Neural cell (in vitro differentiated cells): ENCODE measurements at regions not wholly inside any gene's neighbourhood (a gene's known extent, or its start where the extent isn't known, plus 50 kb on each side); places are given as distances from the start of the nearest gene placed in this dataset.

Experiments used
- H2AFZ ChIP-seq: fragments of 200-600, 300-800 bp; sonication (generic), shearing (Covaris generic); 2 replicates; pipeline ENCODE4 v1.6.0; 2014; ENCODE audit warnings: low read depth, mild to moderate bottlenecking, antibody characterized with exemption, low read length, moderate library complexity
- H3F3A ChIP-seq: fragments of 200-600 bp; shearing (Covaris generic); 2 replicates; pipeline ENCODE4 v1.6.1; 2016; ENCODE audit warnings: mild to moderate bottlenecking, moderate library complexity, mixed read lengths, antibody characterized with exemption, low read length; ENCODE audit not compliant: insufficient read depth, poor library complexity, severe bottlenecking
- H3K27ac ChIP-seq: fragments of 200-600, 300-800 bp; sonication (generic), shearing (Covaris generic); 2 replicates; pipeline ENCODE4 v1.5.1; 2014; ENCODE audit warnings: mild to moderate bottlenecking, low read length, moderate library complexity
- H3K27me3 ChIP-seq: fragments of 300-800, 200-600 bp; sonication (generic), shearing (Covaris generic); 2 replicates; pipeline ENCODE4 v1.6.0; 2014; ENCODE audit warnings: mild to moderate bottlenecking, low read depth, low read length, moderate library complexity; ENCODE audit not compliant: insufficient read depth
- H3K36me3 ChIP-seq: fragments of 300-800, 200-600 bp; sonication (generic), shearing (Covaris generic); 2 replicates; pipeline ENCODE4 v1.5.1; 2014; ENCODE audit warnings: mild to moderate bottlenecking, antibody characterized with exemption, low read length, moderate library complexity; ENCODE audit not compliant: insufficient read depth
- H3K4me2 ChIP-seq: fragments of 300-800, 200-600 bp; sonication (generic), shearing (Covaris generic); 2 replicates; pipeline ENCODE4 v1.6.0; 2014; ENCODE audit warnings: mild to moderate bottlenecking, low read length
- H3K4me3 ChIP-seq: fragments of 300-800, 200-600 bp; sonication (generic), shearing (Covaris generic); 2 replicates; pipeline ENCODE4 v1.5.1; 2014; ENCODE audit warnings: mild to moderate bottlenecking, low read length, moderate library complexity
- H3K79me2 ChIP-seq: fragments of 200-600 bp; shearing (Covaris generic); replicated peaks from 2 replicates; pipeline ENCODE4 v1.6.0; 2014; ENCODE audit warnings: mild to moderate bottlenecking, low read length, moderate library complexity; ENCODE audit not compliant: insufficient read depth
- H3K9ac ChIP-seq: fragments of 300-800, 200-600 bp; sonication (generic), shearing (Covaris generic); 2 replicates; pipeline ENCODE4 v1.6.1; 2016; ENCODE audit warnings: mild to moderate bottlenecking, low read length, mixed read lengths
- H3K9me2 ChIP-seq: fragments of 200-600 bp; shearing (Covaris generic); 2 replicates; pipeline ENCODE4 v1.6.1; 2016; ENCODE audit warnings: mild to moderate bottlenecking, low read length, mixed read lengths; ENCODE audit not compliant: insufficient read depth
- H3K9me3 ChIP-seq: fragments of 200-600, 300-800 bp; sonication (generic), shearing (Covaris generic); 2 replicates; pipeline ENCODE4 v1.6.1; 2016; ENCODE audit warnings: mild to moderate bottlenecking, mixed run types, low read length, moderate library complexity, mixed read lengths
- H4K20me1 ChIP-seq: fragments of 200-600 bp; shearing (Covaris generic); 2 replicates; pipeline ENCODE4 v1.6.1; 2016; ENCODE audit warnings: mild to moderate bottlenecking, mixed run types; ENCODE audit not compliant: insufficient read depth
- CTCF ChIP-seq: fragments of 450-650 bp; IDR thresholded peaks from 2 replicates; pipeline ENCODE4 v1.5.1; 2014; ENCODE audit warnings: antibody characterized with exemption, mild to moderate bottlenecking, moderate library complexity; ENCODE audit not compliant: poor library complexity, severe bottlenecking
- EP300 ChIP-seq: fragments of 450-650 bp; conservative IDR thresholded peaks from 2 replicates; pipeline ENCODE4 v1.6.1; 2014; ENCODE audit warnings: antibody characterized with exemption, mild to moderate bottlenecking, moderate library complexity; ENCODE audit not compliant: poor library complexity, severe bottlenecking
- MXI1 ChIP-seq: fragments of 450-650 bp; conservative IDR thresholded peaks from 2 replicates; pipeline ENCODE4 v1.6.1; 2014; ENCODE audit warnings: antibody characterized with exemption, mild to moderate bottlenecking; ENCODE audit not compliant: poor library complexity, severe bottlenecking
- POLR2AphosphoS5 ChIP-seq: IDR thresholded peaks from 2 replicates; pipeline ENCODE4 v1.6.1; 2012
- RAD21 ChIP-seq: fragments of 450-650 bp; conservative IDR thresholded peaks from 2 replicates; pipeline ENCODE4 v1.6.1; 2014; ENCODE audit warnings: antibody characterized with exemption, mild to moderate bottlenecking, moderate library complexity
- REST ChIP-seq: IDR thresholded peaks from 2 replicates; pipeline ENCODE4 v1.6.1; 2012; ENCODE audit warnings: borderline replicate concordance
- SMC3 ChIP-seq: fragments of 450-650 bp; conservative IDR thresholded peaks from 2 replicates; pipeline ENCODE4 v1.6.1; 2014; ENCODE audit warnings: antibody characterized with exemption, mild to moderate bottlenecking, moderate library complexity; ENCODE audit not compliant: poor library complexity
- TAF1 ChIP-seq: IDR thresholded peaks from 2 replicates; pipeline ENCODE4 v1.6.1; 2012; ENCODE audit warnings: low read depth

GRCh38 chr1:186577633-186578032, 102.6 kb downstream of the PTGS2 start:
- Histone ChIP-seq H4K20me1 (no peaks in the 10 kb centered on the region), H3K27ac (no peak overlapping the region), H3K9me3 (no peaks in the 10 kb centered on the region), H3K9me2 (no peaks in the 10 kb centered on the region), H3F3A (no peaks in the 10 kb centered on the region), H3K9ac (no peak overlapping the region), H3K79me2 (no peaks in the 10 kb centered on the region), H3K27me3 (no peaks in the 10 kb centered on the region), H3K36me3 (no peaks in the 10 kb centered on the region), H3K4me3 (no peak overlapping the region), H3K4me2 (no peak overlapping the region), H2AFZ (no peak overlapping the region)
- TF ChIP-seq RAD21 (no peak), REST (no peak), POLR2AphosphoS5 (no peak), MXI1 (no peak), CTCF (no peak), TAF1 (no peak)

- TF ChIP-seq SMC3 (no peak), REST (no peak), POLR2AphosphoS5 (no peak), EP300 (no peak), TAF1 (no peak)
- Histone ChIP-seq H3K79me2 (no peaks in the 10 kb centered on the region), H3K9me2 (no peaks in the 10 kb centered on the region), H3K4me2 (no peak overlapping the region), H3K9ac (no peak overlapping the region), H3K27me3 (no peaks in the 10 kb centered on the region), H3K27ac (no peak overlapping the region), H4K20me1 (no peaks in the 10 kb centered on the region), H3F3A (no peaks in the 10 kb centered on the region), H3K9me3 (no peaks in the 10 kb centered on the region), H2AFZ (no peak overlapping the region), H3K36me3 (no peaks in the 10 kb centered on the region), H3K4me3 (no peak overlapping the region)
Measured at GRCh38 chr1:186577216-186577615, 103.0 kb downstream of the PTGS2 start.
